Osteoblast (primary cell): ENCODE measurements at regions not wholly inside any gene's neighbourhood (a gene's known extent, or its start where the extent isn't known, plus 50 kb on each side); places are given as distances from the start of the nearest gene placed in this dataset.

ENCODE experiments used
- DNase-seq: peaks from one replicate; pipeline ENCODE4 v3.0.0; 2011; ENCODE audit warnings: low spot score, mixed read lengths; ENCODE audit not compliant: insufficient read length; ENCODE audit errors: missing footprints
- H2AFZ ChIP-seq: 2 replicates; pipeline ENCODE4 v1.6.0; 2011; ENCODE audit warnings: mild to moderate bottlenecking, low read length
- H3K27ac ChIP-seq: 2 replicates; pipeline ENCODE4 v1.5.1; 2011; ENCODE audit warnings: mild to moderate bottlenecking, low read depth, low read length, moderate library complexity
- H3K27me3 ChIP-seq: 2 replicates; pipeline ENCODE4 v1.6.0; 2012; ENCODE audit warnings: mild to moderate bottlenecking, control low read depth, inconsistent platforms, low read length, moderate library complexity; ENCODE audit not compliant: insufficient read depth
- H3K36me3 ChIP-seq: 2 replicates; pipeline ENCODE4 v1.5.1; 2011; ENCODE audit warnings: mild to moderate bottlenecking, low read length, control low read depth, moderate library complexity; ENCODE audit not compliant: insufficient read depth
- H3K4me1 ChIP-seq: 2 replicates; pipeline ENCODE4 v1.5.1; 2011; ENCODE audit warnings: mild to moderate bottlenecking, low read length, control low read depth, moderate library complexity; ENCODE audit not compliant: insufficient read depth
- H3K4me2 ChIP-seq: 2 replicates; pipeline ENCODE4 v1.6.0; 2011; ENCODE audit warnings: mild to moderate bottlenecking, low read length; ENCODE audit not compliant: insufficient read depth
- H3K4me3 ChIP-seq: fragments of 200-600 bp; sonication (generic); 3 replicates; pipeline ENCODE4 v1.5.1; 2012; ENCODE audit warnings: mild to moderate bottlenecking, low read length, inconsistent platforms; ENCODE audit not compliant: insufficient read depth
- H3K79me2 ChIP-seq: 2 replicates; pipeline ENCODE4 v1.6.0; 2012; ENCODE audit warnings: mild to moderate bottlenecking, low read length, control low read depth, inconsistent platforms; ENCODE audit not compliant: insufficient read depth
- H3K9me3 ChIP-seq: 2 replicates; pipeline ENCODE4 v1.5.1; 2011; ENCODE audit warnings: low read depth, low read length, control low read depth
- H4K20me1 ChIP-seq: 2 replicates; pipeline ENCODE4 v1.6.0; 2012; ENCODE audit warnings: mild to moderate bottlenecking, low read length, control low read depth; ENCODE audit not compliant: insufficient read depth
- CTCF ChIP-seq: IDR thresholded peaks from 2 replicates; pipeline ENCODE4 v1.5.1; 2011; ENCODE audit warnings: mild to moderate bottlenecking, low read depth, low read length, moderate library complexity; ENCODE audit errors: extremely low read depth

GRCh38 chr7:117992635-117993376 lies 119.6 kb upstream of the CTTNBP2 start:
- Histone ChIP-seq H2AFZ (no peak overlapping the region), H3K9me3 (no peaks in the 10 kb centered on the region), H3K36me3 (no peaks in the 10 kb centered on the region), H3K27me3 (no peaks in the 10 kb centered on the region), H3K4me3 (no peak overlapping the region), H3K4me2 (no peak overlapping the region), H3K79me2 (no peaks in the 10 kb centered on the region), H3K27ac (no peak overlapping the region), H4K20me1 (no peaks in the 10 kb centered on the region), H3K4me1 (no peaks in the 10 kb centered on the region)
- TF ChIP-seq CTCF: no peak
- DNase-seq: no peak

GRCh38 chr7:117993377-117994003 lies 120.2 kb upstream of the CTTNBP2 start:
- no peaks in the 10 kb centered on the region for H3K79me2 ChIP-seq
- H3K4me3 ChIP-seq: no peak overlapping the region
- no peak overlapping the region for H2AFZ ChIP-seq

GRCh38 chr7:117995850-117996650 lies 122.8 kb upstream of the CTTNBP2 start:
- no peaks in the 10 kb centered on the region for H3K79me2 ChIP-seq
- no peaks in the 10 kb centered on the region for H4K20me1 ChIP-seq
- no peak overlapping the region for H3K27ac ChIP-seq
- no peak overlapping the region for H3K4me3 ChIP-seq
- no peak for DNase-seq
- H3K4me1 ChIP-seq: no peaks in the 10 kb centered on the region
- H2AFZ ChIP-seq: no peak overlapping the region
- H3K4me2 ChIP-seq: no peak overlapping the region
- TF ChIP-seq CTCF: no peak
- H3K36me3 ChIP-seq: no peaks in the 10 kb centered on the region
- H3K27me3 ChIP-seq: no peaks in the 10 kb centered on the region
- H3K9me3 ChIP-seq: no peaks in the 10 kb centered on the region

More at GRCh38 chr7:117993377-117994003, 120.2 kb upstream of the CTTNBP2 start:
- Histone ChIP-seq H3K9me3 (no peaks in the 10 kb centered on the region), H3K27ac (no peak overlapping the region), H3K27me3 (no peaks in the 10 kb centered on the region), H4K20me1 (no peaks in the 10 kb centered on the region), H3K36me3 (no peaks in the 10 kb centered on the region), H3K4me2 (no peak overlapping the region), H3K4me1 (no peaks in the 10 kb centered on the region)
- DNase-seq: no peak
- peak; percentile 9 for TF ChIP-seq CTCF
